ENCODE measurements at regions not wholly inside any gene's neighbourhood (a gene's known extent, or its start where the extent isn't known, plus 50 kb on each side); places are given as distances from the start of the nearest gene placed in this dataset.

DNA sequence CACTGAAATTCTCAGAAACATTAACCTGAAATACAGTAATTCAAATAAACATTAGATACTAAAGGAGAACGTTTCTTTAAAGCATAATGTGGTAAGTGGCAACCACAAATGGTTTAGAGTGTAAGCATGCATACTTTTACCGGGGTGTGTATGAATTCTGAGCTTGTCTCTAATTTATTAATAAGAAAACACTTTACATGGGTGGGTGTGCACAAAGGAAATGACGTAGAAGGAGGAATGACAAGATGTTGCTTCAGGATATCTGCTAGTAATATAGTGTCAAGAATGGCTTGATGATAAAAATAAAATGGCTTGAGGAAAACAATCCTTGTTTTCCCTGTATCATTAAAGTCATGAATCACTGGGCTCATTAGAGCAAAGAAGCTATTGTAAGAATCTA lies 92.5 kb downstream of the ARL4A start:
- 57% methylated on average over 3 of the region's 3 CpGs for WGBS
- Histone ChIP-seq H3K4me1 (no peaks in the 10 kb centered on the region), H3K4me3 (no peak overlapping the region), H3K27ac (no peak overlapping the region), H3K36me3 (no peaks in the 10 kb centered on the region), H3K9me3 (no peaks in the 10 kb centered on the region), H3K27me3 (no peaks in the 10 kb centered on the region)
- no peak for TF ChIP-seq POLR2A (IDR thresholded peaks at IDR 0.05)
- TF ChIP-seq EP300 (IDR thresholded peaks at IDR 0.05), result no peak
- TF ChIP-seq, protein P1, sequence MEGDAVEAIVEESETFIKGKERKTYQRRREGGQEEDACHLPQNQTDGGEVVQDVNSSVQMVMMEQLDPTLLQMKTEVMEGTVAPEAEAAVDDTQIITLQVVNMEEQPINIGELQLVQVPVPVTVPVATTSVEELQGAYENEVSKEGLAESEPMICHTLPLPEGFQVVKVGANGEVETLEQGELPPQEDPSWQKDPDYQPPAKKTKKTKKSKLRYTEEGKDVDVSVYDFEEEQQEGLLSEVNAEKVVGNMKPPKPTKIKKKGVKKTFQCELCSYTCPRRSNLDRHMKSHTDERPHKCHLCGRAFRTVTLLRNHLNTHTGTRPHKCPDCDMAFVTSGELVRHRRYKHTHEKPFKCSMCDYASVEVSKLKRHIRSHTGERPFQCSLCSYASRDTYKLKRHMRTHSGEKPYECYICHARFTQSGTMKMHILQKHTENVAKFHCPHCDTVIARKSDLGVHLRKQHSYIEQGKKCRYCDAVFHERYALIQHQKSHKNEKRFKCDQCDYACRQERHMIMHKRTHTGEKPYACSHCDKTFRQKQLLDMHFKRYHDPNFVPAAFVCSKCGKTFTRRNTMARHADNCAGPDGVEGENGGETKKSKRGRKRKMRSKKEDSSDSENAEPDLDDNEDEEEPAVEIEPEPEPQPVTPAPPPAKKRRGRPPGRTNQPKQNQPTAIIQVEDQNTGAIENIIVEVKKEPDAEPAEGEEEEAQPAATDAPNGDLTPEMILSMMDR (IDR thresholded peaks at IDR 0.05), result no peak
- TF ChIP-seq POLR2AphosphoS5 (IDR thresholded peaks at IDR 0.05), result no peak
- no peak for DNase-seq (ENCODE audit: low spot score in 2 of 2)

DNA sequence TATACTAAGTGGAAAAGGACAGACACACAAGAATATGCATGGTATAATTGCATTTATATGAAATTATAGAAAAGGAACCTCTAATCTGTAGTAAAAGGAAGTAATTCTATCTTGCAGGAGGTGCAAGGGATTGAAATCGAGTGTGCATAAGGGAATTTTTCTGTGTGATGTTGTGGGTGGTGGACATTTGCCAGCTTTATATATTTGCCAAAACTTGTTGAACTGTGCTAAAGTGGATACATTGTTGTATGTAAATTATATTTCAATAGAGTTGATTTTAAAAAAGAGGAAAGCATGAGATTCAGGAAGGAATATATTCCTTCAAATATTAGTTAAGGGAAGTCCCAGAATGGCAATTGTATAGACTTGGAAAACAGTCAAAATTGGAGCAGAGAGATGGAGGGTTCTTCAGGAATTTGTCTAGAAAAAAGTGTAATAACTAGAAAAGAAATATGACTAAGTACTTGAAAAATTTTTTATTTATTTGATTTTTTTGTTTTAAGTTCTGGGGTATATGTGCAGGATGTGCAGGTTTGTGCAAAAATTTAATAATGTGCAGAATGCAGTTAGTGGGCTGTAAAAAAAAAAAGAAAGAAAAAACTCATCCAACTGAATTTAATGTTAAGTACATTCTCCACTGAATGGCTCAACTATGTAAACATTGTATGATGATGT lies 96.1 kb downstream of the ARL4A start:
- H3K9me3 ChIP-seq, result no peaks in the 10 kb centered on the region
- WGBS, result 31% methylated on average over 1 of the region's 1 CpG
- no peak overlapping the region for H3K27ac ChIP-seq
- H3K4me1 ChIP-seq, result no peaks in the 10 kb centered on the region
- no peak for TF ChIP-seq POLR2AphosphoS5 (IDR thresholded peaks at IDR 0.05)
- H3K27me3 ChIP-seq, result no peaks in the 10 kb centered on the region
- no peaks in the 10 kb centered on the region for H3K36me3 ChIP-seq
- H3K4me3 ChIP-seq, result no peak overlapping the region
- no peak for DNase-seq (ENCODE audit: low spot score in 2 of 2)

DNA sequence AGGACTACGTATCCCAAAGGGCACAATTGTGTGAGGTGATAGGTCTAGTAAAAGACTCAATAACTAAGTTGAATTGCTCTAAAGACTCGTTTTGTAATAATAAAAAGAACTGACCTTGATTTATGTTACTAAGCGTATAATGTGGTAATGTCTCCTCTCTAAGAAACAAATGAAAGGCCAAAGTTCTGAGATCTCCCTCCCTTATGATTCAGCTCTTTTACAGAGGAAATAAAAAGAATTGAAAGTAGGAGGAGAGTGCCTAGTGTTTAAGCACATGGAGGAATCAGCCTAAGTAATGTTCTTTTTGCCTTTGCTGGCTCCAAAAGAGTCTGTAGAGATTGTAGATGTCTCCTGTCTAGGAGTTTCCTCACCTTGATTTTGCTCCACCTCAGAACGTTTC lies 98.0 kb downstream of the ARL4A start:
- no peak overlapping the region for H3K4me3 ChIP-seq
- H3K27ac ChIP-seq, result no peak overlapping the region
- H3K27me3 ChIP-seq, result no peaks in the 10 kb centered on the region
- no peaks in the 10 kb centered on the region for H3K4me1 ChIP-seq
- WGBS, result 92% methylated on average over 4 of the region's 4 CpGs
- H3K9me3 ChIP-seq, result no peaks in the 10 kb centered on the region
- no peak for TF ChIP-seq EP300 (IDR thresholded peaks at IDR 0.05)
- TF ChIP-seq POLR2A (IDR thresholded peaks at IDR 0.05), result no peak
- no peaks in the 10 kb centered on the region for H3K36me3 ChIP-seq
- no peak for DNase-seq (ENCODE audit: low spot score in 2 of 2)

DNA sequence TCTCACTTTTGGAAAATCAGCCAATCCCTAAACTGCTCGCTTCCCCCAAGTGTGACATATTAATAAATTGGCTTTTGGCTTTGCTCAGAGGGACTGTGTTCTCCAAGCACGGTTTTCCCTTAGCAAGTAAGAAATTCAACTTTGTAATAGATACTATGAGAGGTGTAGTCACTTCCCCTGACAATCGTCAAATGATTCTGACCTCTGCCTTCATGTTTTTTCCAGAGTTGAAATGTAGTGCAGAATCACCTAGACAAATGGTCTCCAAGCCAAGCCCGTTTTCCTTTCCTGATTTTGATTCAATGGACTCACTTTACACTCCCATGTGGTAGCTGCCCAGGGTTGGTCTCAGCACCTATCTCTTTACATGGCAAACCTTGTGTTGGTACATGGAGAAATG lies 99.1 kb downstream of the ARL4A start:
- TF ChIP-seq POLR2A (IDR thresholded peaks at IDR 0.05) (no peak), POLR2AphosphoS5 (IDR thresholded peaks at IDR 0.05) (no peak), EP300 (IDR thresholded peaks at IDR 0.05) (no peak)
- TF ChIP-seq, protein P1 (IDR thresholded peaks at IDR 0.05), result no peak
- 90% methylated on average over 4 of the region's 4 CpGs for WGBS
- no peaks in the 10 kb centered on the region for H3K9me3 ChIP-seq
- H3K27me3 ChIP-seq, result no peaks in the 10 kb centered on the region
- no peak overlapping the region for H3K27ac ChIP-seq
- no peaks in the 10 kb centered on the region for H3K36me3 ChIP-seq
- no peaks in the 10 kb centered on the region for H3K4me1 ChIP-seq
- DNase-seq (ENCODE audit: low spot score in 2 of 2), result no peak
- no peak overlapping the region for H3K4me3 ChIP-seq

DNA sequence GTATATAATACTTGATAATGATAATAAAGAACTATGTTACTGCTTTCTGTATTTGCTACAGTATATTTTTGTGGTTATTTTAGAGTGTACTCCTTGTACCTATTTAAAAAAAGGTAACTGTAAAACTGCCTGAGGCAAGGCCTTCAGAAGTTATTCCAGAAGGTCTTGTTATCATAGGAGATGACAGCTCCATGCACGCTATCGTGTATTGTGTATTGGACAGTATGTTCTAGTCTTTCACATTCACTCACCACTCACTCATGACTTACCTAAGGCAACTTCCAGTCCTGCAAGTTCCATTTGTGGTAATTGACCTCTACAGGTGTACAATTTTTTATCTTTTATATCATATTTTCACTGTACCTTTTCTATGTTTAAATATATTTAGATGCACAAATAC lies 100.7 kb downstream of the ARL4A start:
- WGBS, result 78% methylated on average over 2 of the region's 2 CpGs

DNA sequence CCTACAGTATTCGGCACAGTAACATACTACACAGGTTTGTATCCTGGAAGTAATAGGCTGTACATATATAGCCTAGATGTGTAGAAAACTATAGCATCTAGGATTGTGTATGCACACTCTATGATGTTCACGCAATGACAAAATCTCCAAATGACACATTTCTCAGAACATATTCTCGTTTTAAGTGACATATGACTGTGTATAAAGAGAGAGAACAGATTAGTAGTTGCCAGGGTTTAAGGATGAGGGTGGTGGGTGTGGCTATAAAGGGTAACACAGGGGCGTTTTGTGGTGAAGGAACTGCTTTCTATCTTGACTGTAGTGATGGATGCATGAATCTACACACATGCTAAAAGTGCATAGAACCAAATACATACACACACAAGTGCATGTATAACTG lies 101.2 kb downstream of the ARL4A start:
- H3K4me1 ChIP-seq, result no peaks in the 10 kb centered on the region
- no peaks in the 10 kb centered on the region for H3K27me3 ChIP-seq
- no peaks in the 10 kb centered on the region for H3K36me3 ChIP-seq
- H3K27ac ChIP-seq, result no peak overlapping the region
- H3K4me3 ChIP-seq, result no peak overlapping the region
- DNase-seq (ENCODE audit: low spot score in 2 of 2), result no peak
- WGBS, result 59% methylated on average over 4 of the region's 4 CpGs
- TF ChIP-seq, protein P1 (IDR thresholded peaks at IDR 0.05), result no peak
- TF ChIP-seq POLR2AphosphoS5 (IDR thresholded peaks at IDR 0.05), result no peak
- no peak for TF ChIP-seq EP300 (IDR thresholded peaks at IDR 0.05)
- TF ChIP-seq POLR2A (IDR thresholded peaks at IDR 0.05), result no peak
- no peaks in the 10 kb centered on the region for H3K9me3 ChIP-seq

More for the DNA sequence above, 100.7 kb downstream of the ARL4A start:
- no peak for DNase-seq (ENCODE audit: low spot score in 2 of 2)
- Histone ChIP-seq H3K36me3 (no peaks in the 10 kb centered on the region), H3K27me3 (no peaks in the 10 kb centered on the region), H3K4me1 (no peaks in the 10 kb centered on the region), H3K27ac (no peak overlapping the region), H3K9me3 (no peaks in the 10 kb centered on the region), H3K4me3 (no peak overlapping the region)
- TF ChIP-seq EP300 (IDR thresholded peaks at IDR 0.05), result no peak
- no peak for TF ChIP-seq POLR2A (IDR thresholded peaks at IDR 0.05)
- TF ChIP-seq, protein P1 (IDR thresholded peaks at IDR 0.05), result no peak
- TF ChIP-seq POLR2AphosphoS5 (IDR thresholded peaks at IDR 0.05), result no peak

Measured in suprapubic skin (tissue), 4 donors.